Astrocyte of the spinal cord (primary cell): ENCODE measurements at regions not wholly inside any gene's neighbourhood (a gene's known extent, or its start where the extent isn't known, plus 50 kb on each side); places are given as distances from the start of the nearest gene placed in this dataset.

Experiments
- DNase-seq: peaks from one replicate; pipeline ENCODE4 v3.0.0; 2011; ENCODE audit warnings: low read depth, low spot score
- H3K4me3 ChIP-seq: 2 replicates; pipeline ENCODE4 v1.5.1; 2011; ENCODE audit warnings: low read depth, mild to moderate bottlenecking, low read length, moderate library complexity
- in situ Hi-C: cut with HindIII; loops from 2 replicates; pipeline ENCODE4 v1.10.0; 2017; ENCODE audit warnings: low sequenced_read_pairs
- TF ChIP-seq, protein P1 (sequence below): IDR thresholded peaks from 2 replicates; pipeline ENCODE4 v1.5.1; 2012; ENCODE audit warnings: low read depth, mild to moderate bottlenecking, low read length, inconsistent platforms

DNA sequence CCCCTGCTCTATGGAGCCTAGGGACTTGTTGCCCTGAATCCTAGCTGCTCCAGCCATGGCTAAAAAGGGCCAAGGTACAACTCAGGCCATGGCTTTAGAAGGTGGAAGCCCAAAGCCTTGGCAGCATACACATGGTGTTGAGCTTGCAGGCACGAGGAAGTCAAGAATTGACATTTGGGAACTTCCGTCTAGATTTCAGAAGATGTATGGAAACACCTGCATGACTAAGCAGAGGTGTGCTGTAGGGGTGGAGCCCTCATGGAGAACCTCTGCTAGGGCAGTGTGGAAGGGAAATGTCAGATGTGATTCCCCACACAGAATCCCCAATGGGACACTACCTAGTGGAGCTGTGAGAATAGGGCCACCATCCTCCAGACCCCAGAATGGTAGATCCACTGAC, 95.1 kb upstream of the TMEM170B start:
- in situ Hi-C loops: no loop called here
- no peak for DNase-seq

DNA sequence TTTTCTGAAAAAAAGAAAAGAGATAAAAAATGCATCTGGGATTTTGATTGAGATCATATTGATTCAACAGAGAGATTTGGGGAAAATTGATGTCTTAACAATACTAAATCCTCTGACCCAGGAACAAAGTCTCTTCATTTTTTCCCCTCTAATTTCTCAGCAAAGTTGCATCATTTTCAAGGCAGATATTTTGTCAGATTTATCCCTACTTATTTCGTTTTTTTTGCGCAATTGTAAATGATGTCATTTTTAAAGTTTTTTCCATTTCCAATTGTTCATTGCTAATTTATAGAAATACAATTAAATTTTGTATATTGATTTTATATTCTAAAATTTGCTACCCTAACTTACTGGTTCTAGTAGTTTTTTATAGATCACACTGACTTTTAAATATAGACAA, 97.7 kb upstream of the TMEM170B start:
- no peak overlapping the region for H3K4me3 ChIP-seq
- TF ChIP-seq, protein P1, sequence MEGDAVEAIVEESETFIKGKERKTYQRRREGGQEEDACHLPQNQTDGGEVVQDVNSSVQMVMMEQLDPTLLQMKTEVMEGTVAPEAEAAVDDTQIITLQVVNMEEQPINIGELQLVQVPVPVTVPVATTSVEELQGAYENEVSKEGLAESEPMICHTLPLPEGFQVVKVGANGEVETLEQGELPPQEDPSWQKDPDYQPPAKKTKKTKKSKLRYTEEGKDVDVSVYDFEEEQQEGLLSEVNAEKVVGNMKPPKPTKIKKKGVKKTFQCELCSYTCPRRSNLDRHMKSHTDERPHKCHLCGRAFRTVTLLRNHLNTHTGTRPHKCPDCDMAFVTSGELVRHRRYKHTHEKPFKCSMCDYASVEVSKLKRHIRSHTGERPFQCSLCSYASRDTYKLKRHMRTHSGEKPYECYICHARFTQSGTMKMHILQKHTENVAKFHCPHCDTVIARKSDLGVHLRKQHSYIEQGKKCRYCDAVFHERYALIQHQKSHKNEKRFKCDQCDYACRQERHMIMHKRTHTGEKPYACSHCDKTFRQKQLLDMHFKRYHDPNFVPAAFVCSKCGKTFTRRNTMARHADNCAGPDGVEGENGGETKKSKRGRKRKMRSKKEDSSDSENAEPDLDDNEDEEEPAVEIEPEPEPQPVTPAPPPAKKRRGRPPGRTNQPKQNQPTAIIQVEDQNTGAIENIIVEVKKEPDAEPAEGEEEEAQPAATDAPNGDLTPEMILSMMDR: no peak
- no peak for DNase-seq
- in situ Hi-C loops: no loop called here

More for the DNA sequence above, 95.1 kb upstream of the TMEM170B start:
- no peak overlapping the region for H3K4me3 ChIP-seq
- TF ChIP-seq, protein P1: no peak

DNA sequence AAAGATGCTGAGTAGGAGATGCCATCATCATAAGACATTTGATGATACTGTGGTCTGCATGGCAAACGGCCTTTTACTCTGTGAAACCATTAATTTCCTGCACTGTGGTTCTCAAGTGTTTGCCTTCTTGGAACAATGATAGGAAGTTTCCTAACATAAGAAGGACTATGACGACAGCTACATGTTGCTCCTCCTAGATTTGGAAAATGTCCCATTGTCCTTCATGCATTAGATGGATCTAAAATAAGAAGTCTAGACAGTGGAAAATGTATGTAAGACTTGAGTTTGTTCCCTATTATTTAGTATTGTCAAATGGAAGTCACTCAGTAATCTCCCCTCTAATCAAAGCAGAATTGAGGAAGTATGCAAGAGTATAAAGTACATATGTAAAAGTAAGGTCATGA, 98.5 kb upstream of the TMEM170B start:
- DNase-seq: no peak
- in situ Hi-C loops: no loop called here
- TF ChIP-seq, protein P1: no peak
- H3K4me3 ChIP-seq: no peak overlapping the region

DNA sequence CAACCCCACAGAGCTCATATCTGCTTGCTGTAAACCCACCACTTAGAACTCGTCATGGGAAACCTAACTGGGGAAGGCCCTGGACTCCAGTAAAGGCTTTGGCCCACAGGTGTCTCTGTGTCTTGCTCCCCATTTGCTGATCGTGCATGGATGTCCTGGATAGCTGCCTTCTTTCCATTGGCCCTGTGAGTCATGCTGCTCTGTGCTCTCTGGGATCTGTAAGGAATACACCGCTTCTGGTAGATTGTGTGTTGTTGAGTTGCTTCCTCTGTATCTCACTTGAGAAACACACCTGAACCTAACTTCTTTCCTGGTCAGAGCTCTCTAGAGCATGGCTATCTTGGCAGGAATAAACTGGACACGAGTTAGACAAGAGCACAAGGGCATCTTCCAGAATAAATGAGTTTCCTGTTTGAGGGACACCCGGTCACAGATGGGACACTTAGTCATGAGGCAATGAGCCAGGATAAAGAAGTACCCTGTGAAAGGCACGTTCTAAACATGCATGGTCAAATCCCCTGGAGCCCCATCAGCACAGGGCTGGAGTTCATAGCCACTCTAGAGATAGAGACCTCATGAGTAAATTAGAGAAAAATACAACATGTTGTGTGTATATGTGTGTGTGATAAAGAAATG, 99.6 kb upstream of the TMEM170B start:
- TF ChIP-seq, protein P1: no peak
- DNase-seq: no peak
- in situ Hi-C loops: no loop called here
- H3K4me3 ChIP-seq: no peak overlapping the region

DNA sequence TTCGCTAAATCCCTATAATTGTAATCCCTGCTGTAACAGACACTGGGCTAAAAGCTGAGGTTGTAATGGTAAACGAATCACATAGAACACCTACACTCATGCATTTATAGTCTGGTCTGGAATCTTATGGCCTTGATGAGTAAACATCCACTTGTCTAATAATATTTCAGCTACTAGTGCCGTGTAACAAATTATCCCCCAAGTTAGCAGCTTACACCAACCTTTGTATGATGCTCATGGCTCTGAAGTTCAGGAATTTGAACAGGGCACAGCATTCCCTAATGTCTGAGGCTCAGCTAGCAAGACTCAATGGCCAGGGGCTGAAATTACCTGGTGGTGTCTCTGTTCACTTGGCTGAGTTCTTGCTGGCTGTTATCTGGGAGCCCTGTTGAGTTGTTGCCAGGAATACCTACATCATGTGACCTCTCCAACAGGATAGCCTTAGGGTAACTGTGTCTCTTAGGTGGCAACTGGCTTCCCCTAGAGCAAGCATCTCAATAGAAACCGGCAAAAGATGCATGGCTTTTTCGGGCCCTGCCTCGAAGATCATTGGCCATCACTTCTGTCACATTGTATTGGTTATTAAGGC, 100.9 kb upstream of the TMEM170B start:
- no peak for DNase-seq
- no peak overlapping the region for H3K4me3 ChIP-seq
- TF ChIP-seq, protein P1: no peak
- in situ Hi-C loops: no loop called here

DNA sequence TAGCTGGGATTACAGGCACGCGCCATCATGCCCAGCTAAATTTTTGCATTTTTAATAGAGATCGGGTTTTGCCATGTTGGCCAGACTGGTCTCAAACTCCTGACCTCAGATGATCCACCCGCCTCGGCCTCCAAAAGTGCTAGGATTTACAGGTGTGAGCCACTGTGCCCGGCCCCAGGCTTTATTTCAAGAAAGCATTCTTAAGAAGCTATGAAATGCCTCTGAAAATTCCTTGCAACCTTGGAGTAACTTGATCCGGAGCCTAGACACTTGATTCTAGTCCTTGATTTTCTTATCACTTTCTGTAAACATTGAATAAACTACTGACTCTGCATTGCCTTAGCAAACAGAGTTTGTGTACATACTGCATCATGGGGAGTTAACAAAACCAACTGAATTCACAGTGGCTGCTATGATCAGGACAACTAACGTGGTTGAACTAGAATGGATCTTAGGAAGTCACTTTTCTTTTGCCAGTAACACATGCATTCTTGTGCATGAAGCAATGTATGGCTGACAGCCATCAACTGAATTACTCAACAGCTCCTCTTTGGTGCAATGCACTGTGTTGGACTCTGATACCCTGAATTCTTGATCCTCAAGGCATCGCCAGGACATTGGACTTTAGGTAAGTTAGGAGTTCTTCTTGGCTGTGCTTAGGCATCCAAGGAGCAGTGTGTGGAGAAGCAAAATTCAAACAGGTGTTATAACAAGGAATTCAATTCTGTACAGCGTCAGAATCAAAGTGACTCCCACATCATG, 102.8 kb upstream of the TMEM170B start:
- in situ Hi-C loops: no loop called here
- no peak overlapping the region for H3K4me3 ChIP-seq
- peak; percentile 84 for DNase-seq
- TF ChIP-seq, protein P1: no peak
